Cardiac muscle cell (in vitro differentiated cells and primary cell): ENCODE measurements at regions not wholly inside any gene's neighbourhood (a gene's known extent, or its start where the extent isn't known, plus 50 kb on each side); places are given as distances from the start of the nearest gene placed in this dataset.

ENCODE experiments used
- DNase-seq, 2 donors: peaks; one replicate each; pipeline versions ENCODE4 v3.0.0 to v3.0.0-alpha.2; 2010 to 2017; ENCODE audit warnings: low read depth in 1 of 2, low spot score in 1 of 2
- H3K27ac ChIP-seq: fragments of 200-600 bp; sonication (generic); 2 replicates; pipeline ENCODE4 v1.5.1; 2016
- H3K27me3 ChIP-seq: fragments of 200-600 bp; sonication (generic); 2 replicates; pipeline ENCODE4 v1.6.0; 2016; ENCODE audit warnings: control low read depth
- H3K36me3 ChIP-seq: fragments of 200-600 bp; sonication (generic); 2 replicates; pipeline ENCODE4 v1.5.1; 2016; ENCODE audit warnings: control low read depth
- H3K4me1 ChIP-seq: fragments of 200-600 bp; sonication (generic); 2 replicates; pipeline ENCODE4 v1.8.1; 2017; ENCODE audit warnings: low read depth, mild to moderate bottlenecking, mixed run types
- H3K4me3 ChIP-seq: fragments of 200-600 bp; sonication (generic); 2 replicates; pipeline ENCODE4 v1.5.1; 2016; ENCODE audit warnings: mild to moderate bottlenecking
- H3K9me3 ChIP-seq: fragments of 200-600 bp; sonication (generic); 2 replicates; pipeline ENCODE4 v1.5.1; 2017; ENCODE audit warnings: low read depth, mild to moderate bottlenecking, control low read depth
- CTCF ChIP-seq: IDR thresholded peaks from 2 replicates; pipeline ENCODE4 v1.5.1; 2012; ENCODE audit warnings: low read depth, mild to moderate bottlenecking, low read length

GRCh38 chr3:107325446-107325845 is 51.8 kb upstream of the CCDC54 start:
- no peak overlapping the region for H3K27ac ChIP-seq
- peaks cover 54% of the 10 kb centered on the region for H3K27me3 ChIP-seq
- no peaks in the 10 kb centered on the region for H3K9me3 ChIP-seq
- peaks cover 12% of the 10 kb centered on the region for H3K4me1 ChIP-seq
- no peaks in the 10 kb centered on the region for H3K36me3 ChIP-seq
- no peak for TF ChIP-seq CTCF
- no peak for DNase-seq
- no peak overlapping the region for H3K4me3 ChIP-seq
